ENCODE measurements at regions not wholly inside any gene's neighbourhood (a gene's known extent, or its start where the extent isn't known, plus 50 kb on each side); places are given as distances from the start of the nearest gene placed in this dataset.
"Not testable (repeated sequence)": the region's sequence is repeated elsewhere in the genome, so short reads cannot be mapped to it uniquely, and the experiment has no call there.

GRCh38 chr9:97766610-97767009 lies 69.5 kb upstream of the XPA start:
- Histone ChIP-seq H3K27me3 (ENCODE audit: insufficient read depth, low read length) (no peaks in the 10 kb centered on the region), H3K4me3 (ENCODE audit: low read length) (no peak overlapping the region), H3K4me1 (ENCODE audit: insufficient read depth, low read length) (no peaks in the 10 kb centered on the region), H3K9me3 (ENCODE audit: low read depth, low read length) (no peaks in the 10 kb centered on the region)

DNA sequence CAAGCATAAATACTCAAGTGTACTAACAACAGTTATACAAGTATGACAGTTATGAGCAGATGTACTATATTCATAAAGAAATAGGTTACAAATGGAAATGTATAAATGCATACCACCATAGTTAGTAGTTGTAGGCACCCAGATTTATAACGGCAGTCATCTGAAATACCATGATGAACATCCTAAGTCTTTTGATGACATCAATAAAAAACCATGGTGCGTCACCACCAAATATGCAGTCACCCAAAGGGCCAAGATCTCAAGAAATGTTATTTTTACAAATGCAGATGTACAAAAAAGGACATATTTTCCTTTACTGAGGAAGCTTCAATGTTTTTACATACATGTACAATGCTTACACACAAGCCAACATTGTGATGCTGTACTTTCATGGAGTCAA lies 70.8 kb upstream of the XPA start:
- Histone ChIP-seq H3K4me3 (ENCODE audit: low read length) (no peak overlapping the region), H3K4me1 (ENCODE audit: insufficient read depth, low read length) (no peaks in the 10 kb centered on the region), H3K9me3 (ENCODE audit: low read depth, low read length) (no peaks in the 10 kb centered on the region), H3K27me3 (ENCODE audit: insufficient read depth, low read length) (no peaks in the 10 kb centered on the region)

DNA sequence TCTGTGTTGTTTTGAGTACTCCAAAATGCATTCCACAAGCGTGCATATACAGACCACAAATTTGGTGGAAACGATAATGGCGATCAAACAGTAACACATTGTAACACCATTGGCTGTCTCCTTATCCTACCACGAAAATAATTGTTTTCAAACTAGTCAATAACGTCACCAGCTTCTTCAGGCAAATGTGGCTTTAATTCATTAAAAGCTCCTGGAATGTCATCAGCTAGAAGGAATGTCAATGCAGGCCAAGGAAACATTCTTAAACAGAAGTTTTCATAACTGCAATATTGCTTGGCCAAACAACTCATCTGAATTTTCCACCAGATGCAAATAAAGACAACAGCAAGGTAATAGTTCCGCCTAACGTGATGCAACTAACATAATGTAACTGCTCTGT lies 71.6 kb upstream of the XPA start:
- Histone ChIP-seq H3K27me3 (ENCODE audit: insufficient read depth, low read length) (peaks cover 4% of the 10 kb centered on the region), H3K4me1 (ENCODE audit: insufficient read depth, low read length) (no peaks in the 10 kb centered on the region), H3K9me3 (ENCODE audit: low read depth, low read length) (no peaks in the 10 kb centered on the region), H3K4me3 (ENCODE audit: low read length) (no peak overlapping the region)

DNA sequence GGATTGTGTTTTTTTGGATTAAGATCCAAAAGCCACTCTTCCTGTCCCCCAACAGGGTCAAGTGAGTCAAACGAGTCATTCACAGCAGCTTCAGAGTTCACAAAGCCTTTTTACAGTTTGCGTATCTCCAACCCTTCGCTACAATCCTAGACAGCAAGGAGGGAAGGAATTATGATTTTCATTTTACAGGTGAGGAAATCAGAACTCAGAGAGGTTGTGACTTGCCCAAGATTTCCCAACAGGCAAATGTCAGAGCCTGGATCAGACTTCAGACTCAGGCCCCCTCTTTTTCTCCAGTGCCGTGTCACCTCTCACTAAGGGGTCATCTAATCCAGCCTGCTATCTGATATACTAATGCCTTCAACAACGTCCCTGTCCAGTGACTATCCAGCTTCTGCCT lies 72.1 kb upstream of the XPA start:
- Histone ChIP-seq H3K9me3 (ENCODE audit: low read depth, low read length) (no peaks in the 10 kb centered on the region), H3K4me1 (ENCODE audit: insufficient read depth, low read length) (no peaks in the 10 kb centered on the region)

GRCh38 chr9:97770808-97771372 lies 73.8 kb upstream of the XPA start:
- H3K4me1 ChIP-seq (ENCODE audit: insufficient read depth, low read length) = no peaks in the 10 kb centered on the region
- H3K4me3 ChIP-seq (ENCODE audit: low read length) = no peak overlapping the region
- peaks cover 17% of the 10 kb centered on the region for H3K27me3 ChIP-seq (ENCODE audit: insufficient read depth, low read length)
- H3K9me3 ChIP-seq (ENCODE audit: low read depth, low read length) = no peaks in the 10 kb centered on the region

More for the DNA sequence above, 72.1 kb upstream of the XPA start:
- no peak overlapping the region for H3K4me3 ChIP-seq (ENCODE audit: low read length)
- peaks cover 8% of the 10 kb centered on the region for H3K27me3 ChIP-seq (ENCODE audit: insufficient read depth, low read length)

- Histone ChIP-seq H3K9me3 (ENCODE audit: low read depth, low read length) (no peaks in the 10 kb centered on the region), H3K4me3 (ENCODE audit: low read length) (no peak overlapping the region), H3K4me1 (ENCODE audit: insufficient read depth, low read length) (no peaks in the 10 kb centered on the region), H3K27me3 (ENCODE audit: insufficient read depth, low read length) (peaks cover 22% of the 10 kb centered on the region)
Observed at GRCh38 chr9:97771641-97772040, 74.5 kb upstream of the XPA start.

DNA sequence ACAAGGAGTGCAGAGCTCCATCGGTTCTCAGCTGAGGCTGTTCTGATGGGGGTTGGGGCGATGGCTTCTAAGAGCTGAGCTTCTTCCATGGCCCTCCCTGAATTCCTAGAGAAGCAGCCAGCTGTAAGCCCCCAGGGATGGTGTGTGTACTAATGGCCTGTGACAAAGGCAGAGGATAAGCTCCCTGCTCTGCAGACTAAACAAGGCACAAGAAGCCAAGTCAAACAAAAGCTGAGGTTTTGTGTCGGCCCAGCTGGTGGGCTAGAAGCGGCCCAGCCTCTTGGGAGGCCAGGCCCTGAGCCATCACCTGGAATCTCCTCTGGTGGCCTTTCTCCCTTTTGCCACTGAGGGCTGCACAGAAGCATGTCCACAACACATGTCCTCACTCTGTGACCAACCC lies 75.0 kb upstream of the XPA start:
- no peaks in the 10 kb centered on the region for H3K4me1 ChIP-seq (ENCODE audit: insufficient read depth, low read length)
- peaks cover 22% of the 10 kb centered on the region for H3K27me3 ChIP-seq (ENCODE audit: insufficient read depth, low read length)
- no peak overlapping the region for H3K4me3 ChIP-seq (ENCODE audit: low read length)
- no peaks in the 10 kb centered on the region for H3K9me3 ChIP-seq (ENCODE audit: low read depth, low read length)

GRCh38 chr9:97773091-97773490 lies 76.0 kb upstream of the XPA start:
- H3K4me1 ChIP-seq (ENCODE audit: insufficient read depth, low read length) = no peaks in the 10 kb centered on the region

GRCh38 chr9:97773723-97774122 lies 76.6 kb upstream of the XPA start:
- Histone ChIP-seq H3K4me3 (ENCODE audit: low read length) (no peak overlapping the region), H3K27me3 (ENCODE audit: insufficient read depth, low read length) (peaks cover 22% of the 10 kb centered on the region), H3K9me3 (ENCODE audit: low read depth, low read length) (peaks cover 6% of the 10 kb centered on the region), H3K4me1 (ENCODE audit: insufficient read depth, low read length) (no peaks in the 10 kb centered on the region)

More at GRCh38 chr9:97773091-97773490, 76.0 kb upstream of the XPA start:
- H3K4me3 ChIP-seq (ENCODE audit: low read length) = no peak overlapping the region
- H3K27me3 ChIP-seq (ENCODE audit: insufficient read depth, low read length) = peaks cover 22% of the 10 kb centered on the region
- no peaks in the 10 kb centered on the region for H3K9me3 ChIP-seq (ENCODE audit: low read depth, low read length)

- peaks cover 9% of the 10 kb centered on the region for H3K9me3 ChIP-seq (ENCODE audit: low read depth, low read length)
- no peaks in the 10 kb centered on the region for H3K4me1 ChIP-seq (ENCODE audit: insufficient read depth, low read length)
- H3K27me3 ChIP-seq (ENCODE audit: insufficient read depth, low read length) = peaks cover 22% of the 10 kb centered on the region
- no peak overlapping the region for H3K4me3 ChIP-seq (ENCODE audit: low read length)
Observed at GRCh38 chr9:97774673-97775072, 77.5 kb upstream of the XPA start.

GRCh38 chr9:97778740-97779139 lies 74.3 kb upstream of the FOXE1 start:
- H3K4me3 ChIP-seq (ENCODE audit: low read length); H3K9me3 ChIP-seq (ENCODE audit: low read depth, low read length); H3K4me1 ChIP-seq (ENCODE audit: insufficient read depth, low read length): not testable (repeated sequence)
- H3K27me3 ChIP-seq (ENCODE audit: insufficient read depth, low read length) = peaks cover 24% of the 10 kb centered on the region

DNA sequence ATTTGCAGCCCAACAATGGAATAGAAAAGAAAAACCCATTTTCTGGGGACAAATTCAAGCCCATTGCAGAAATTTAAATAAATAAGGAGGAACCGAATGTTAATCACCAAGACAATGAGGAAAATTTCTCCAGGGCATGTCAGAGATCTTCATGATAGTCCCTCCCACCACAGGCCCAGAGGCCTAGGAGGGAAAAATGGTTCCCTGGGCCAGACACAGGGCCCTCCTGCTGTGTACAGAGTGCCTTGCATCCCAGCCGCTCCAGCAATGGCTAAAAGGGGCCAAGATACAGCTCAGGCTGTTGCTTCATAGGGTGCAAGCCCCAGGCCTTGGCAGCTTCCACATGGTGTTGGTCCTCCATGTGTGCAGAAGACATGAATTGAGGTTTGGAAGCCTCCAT lies 73.4 kb upstream of the FOXE1 start:
- Histone ChIP-seq H3K27me3 (ENCODE audit: insufficient read depth, low read length) (peaks cover 22% of the 10 kb centered on the region), H3K9me3 (ENCODE audit: low read depth, low read length) (peaks cover 9% of the 10 kb centered on the region), H3K4me1 (ENCODE audit: insufficient read depth, low read length) (no peaks in the 10 kb centered on the region), H3K4me3 (ENCODE audit: low read length) (no peak overlapping the region)

DNA sequence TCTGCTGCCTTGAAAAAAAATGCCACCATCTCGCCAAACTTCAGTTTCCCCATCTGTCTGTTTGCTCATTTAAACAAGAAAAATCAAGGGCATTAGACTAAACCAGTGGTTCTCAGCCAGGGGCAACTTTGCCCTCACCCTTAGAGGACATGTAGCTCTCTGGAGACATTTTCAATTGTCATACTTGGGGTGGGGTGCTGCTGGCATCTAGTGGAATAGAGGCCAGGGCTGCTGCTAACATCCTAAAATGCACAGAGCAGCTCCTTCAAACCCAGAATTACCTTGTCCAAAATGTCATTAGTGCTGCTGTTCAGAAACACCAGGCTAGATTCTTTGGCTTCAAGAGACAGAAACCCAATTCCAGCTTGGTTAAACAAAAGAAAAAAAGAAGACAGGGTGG lies 71.1 kb upstream of the FOXE1 start:
- Histone ChIP-seq H3K9me3 (ENCODE audit: low read depth, low read length) (peaks cover 9% of the 10 kb centered on the region), H3K27me3 (ENCODE audit: insufficient read depth, low read length) (peaks cover 9% of the 10 kb centered on the region), H3K4me3 (ENCODE audit: low read length) (no peak overlapping the region), H3K4me1 (ENCODE audit: insufficient read depth, low read length) (no peaks in the 10 kb centered on the region)

DNA sequence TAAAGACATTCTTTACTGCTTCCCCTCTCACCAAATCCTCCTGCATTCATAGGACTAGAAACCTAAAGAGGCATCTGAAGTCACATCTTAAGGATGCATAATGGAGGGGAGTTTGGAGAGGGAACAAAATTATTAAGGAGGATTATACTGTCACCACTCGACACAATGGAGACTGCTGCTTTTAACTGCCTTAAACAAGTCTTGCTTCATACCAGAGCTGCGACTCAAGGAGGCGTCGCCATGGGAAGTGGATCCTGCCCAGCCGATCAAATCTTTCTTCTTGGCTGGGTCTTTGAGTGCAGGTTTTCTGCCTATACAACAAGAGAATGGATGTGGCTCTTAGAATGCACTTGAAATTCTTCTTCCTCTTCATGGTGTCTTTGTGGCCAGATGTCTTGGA lies 66.7 kb upstream of the FOXE1 start:
- no peak overlapping the region for H3K4me3 ChIP-seq (ENCODE audit: low read length)
- no peaks in the 10 kb centered on the region for H3K4me1 ChIP-seq (ENCODE audit: insufficient read depth, low read length)
- H3K9me3 ChIP-seq (ENCODE audit: low read depth, low read length) = no peaks in the 10 kb centered on the region
- peaks cover 11% of the 10 kb centered on the region for H3K27me3 ChIP-seq (ENCODE audit: insufficient read depth, low read length)

GRCh38 chr9:97787551-97787950 lies 65.5 kb upstream of the FOXE1 start:
- Histone ChIP-seq H3K4me1 (ENCODE audit: insufficient read depth, low read length) (no peaks in the 10 kb centered on the region), H3K4me3 (ENCODE audit: low read length) (no peak overlapping the region), H3K27me3 (ENCODE audit: insufficient read depth, low read length) (peaks cover 8% of the 10 kb centered on the region), H3K9me3 (ENCODE audit: low read depth, low read length) (no peaks in the 10 kb centered on the region)

DNA sequence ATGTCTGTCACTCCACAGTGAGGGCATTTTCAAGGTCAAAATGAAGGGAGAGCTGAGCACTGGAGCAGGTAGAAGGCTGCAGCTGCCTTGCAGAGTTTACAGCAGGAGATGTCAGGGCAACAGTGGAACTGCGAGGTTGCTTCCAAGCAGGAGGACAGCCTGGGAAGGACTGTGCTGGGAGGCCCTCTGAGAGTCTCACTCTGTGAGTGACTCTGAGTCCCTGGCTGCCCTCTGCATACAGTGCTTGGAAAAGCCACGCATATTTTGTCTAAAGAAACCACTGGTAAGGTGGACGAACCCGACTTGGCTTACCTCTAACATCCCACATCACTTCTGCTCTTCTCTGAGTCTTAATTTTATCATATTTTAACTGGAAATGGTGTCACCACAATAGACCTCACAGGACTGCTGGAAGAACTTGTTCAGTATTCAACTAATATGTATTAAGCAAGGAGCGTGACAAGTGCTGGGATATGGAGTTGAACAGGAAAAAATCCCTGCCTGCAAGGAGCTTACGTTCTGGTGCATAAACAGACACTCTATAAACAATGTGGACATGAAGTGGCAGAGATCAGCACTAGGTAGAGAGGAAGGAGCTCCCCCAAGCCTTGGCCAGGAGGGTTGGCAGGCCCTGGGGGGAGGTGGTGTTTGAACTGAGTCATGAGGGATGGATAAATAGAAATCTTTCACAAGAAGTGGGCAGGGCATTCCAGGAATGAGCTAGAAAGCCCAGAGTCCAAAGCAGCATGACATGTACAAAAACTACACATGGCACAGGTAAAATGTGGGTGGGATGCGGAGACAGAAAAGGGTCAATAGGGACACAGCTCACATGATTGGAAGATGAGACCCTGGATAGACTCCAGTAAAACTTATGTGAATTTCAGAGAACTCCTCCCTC lies 64.0 kb upstream of the FOXE1 start:
- no peaks in the 10 kb centered on the region for H3K4me1 ChIP-seq (ENCODE audit: insufficient read depth, low read length)
- no peaks in the 10 kb centered on the region for H3K9me3 ChIP-seq (ENCODE audit: low read depth, low read length)

More for the DNA sequence above, 64.0 kb upstream of the FOXE1 start:
- Histone ChIP-seq H3K4me3 (ENCODE audit: low read length) (no peak overlapping the region), H3K27me3 (ENCODE audit: insufficient read depth, low read length) (peaks cover 8% of the 10 kb centered on the region)

Measured in mononuclear cell (primary cell).